GM21576 (cell line): ENCODE measurements at regions not wholly inside any gene's neighbourhood (a gene's known extent, or its start where the extent isn't known, plus 50 kb on each side); places are given as distances from the start of the nearest gene placed in this dataset.
A peak's percentile ranks its signal among the peaks of the same experiment; 100 is the strongest.
"Not testable (repeated sequence)": the region's sequence is repeated elsewhere in the genome, so short reads cannot be mapped to it uniquely, and the experiment has no call there.

Experiments
- ATAC-seq: cut with Tn5 transposase; IDR thresholded peaks from one replicate; pipeline ENCODE4 v1.9.1; 2021; ENCODE audit warnings: mild to moderate bottlenecking, moderate library complexity; ENCODE audit not compliant: unreplicated experiment

- no peak for ATAC-seq
These were observed 261.8 kb upstream of the CYRIA start for GRCh38 chr2:16927398-16927797.

- no peak for ATAC-seq
These were observed 259.5 kb upstream of the CYRIA start for GRCh38 chr2:16925145-16925544.

DNA sequence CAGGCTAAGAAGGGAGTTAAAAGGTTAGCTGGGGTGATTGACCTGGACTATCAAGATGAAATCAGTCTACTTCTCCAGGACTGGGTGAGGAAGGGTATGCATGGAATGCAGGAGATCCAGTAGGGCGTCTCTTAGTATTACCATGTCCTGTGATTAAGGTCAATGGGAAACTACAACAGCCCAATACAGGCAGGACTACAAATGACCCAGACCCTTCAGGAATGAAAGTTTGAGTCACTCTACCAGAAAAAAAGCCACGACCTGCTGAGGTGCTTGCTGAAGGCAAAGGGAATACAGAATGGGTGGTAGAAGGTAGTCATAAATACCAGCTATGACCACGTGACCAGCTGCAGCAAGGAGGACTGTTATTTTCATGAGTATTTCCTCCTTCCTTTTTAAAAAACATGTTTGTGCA is 249.7 kb upstream of the CYRIA start:
- not testable (repeated sequence) for ATAC-seq

GRCh38 chr2:16911746-16912145 is 246.1 kb upstream of the CYRIA start:
- ATAC-seq: no peak

DNA sequence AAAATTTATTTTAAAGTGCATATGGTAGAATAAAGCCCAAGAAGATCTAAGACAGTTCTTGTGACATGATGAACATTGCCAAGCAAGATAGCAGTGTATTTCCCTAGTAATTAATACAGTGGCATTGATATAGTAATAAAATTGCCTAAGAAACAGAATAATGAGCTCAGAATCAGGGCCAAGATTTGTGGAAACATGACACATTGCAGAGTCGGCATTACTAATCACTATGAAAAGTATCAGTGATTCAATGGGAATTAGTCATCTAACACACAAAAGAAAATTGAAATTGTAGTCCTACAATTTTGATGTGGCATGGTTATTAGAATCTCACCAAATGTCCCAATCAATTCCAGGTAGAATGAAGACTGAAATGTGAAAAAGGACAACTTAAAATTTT is 243.0 kb upstream of the CYRIA start:
- no peak for ATAC-seq

GRCh38 chr2:16907645-16908282 is 242.1 kb upstream of the CYRIA start:
- no peak for ATAC-seq

GRCh38 chr2:16905325-16905724 is 239.7 kb upstream of the CYRIA start:
- ATAC-seq: not testable (repeated sequence)

DNA sequence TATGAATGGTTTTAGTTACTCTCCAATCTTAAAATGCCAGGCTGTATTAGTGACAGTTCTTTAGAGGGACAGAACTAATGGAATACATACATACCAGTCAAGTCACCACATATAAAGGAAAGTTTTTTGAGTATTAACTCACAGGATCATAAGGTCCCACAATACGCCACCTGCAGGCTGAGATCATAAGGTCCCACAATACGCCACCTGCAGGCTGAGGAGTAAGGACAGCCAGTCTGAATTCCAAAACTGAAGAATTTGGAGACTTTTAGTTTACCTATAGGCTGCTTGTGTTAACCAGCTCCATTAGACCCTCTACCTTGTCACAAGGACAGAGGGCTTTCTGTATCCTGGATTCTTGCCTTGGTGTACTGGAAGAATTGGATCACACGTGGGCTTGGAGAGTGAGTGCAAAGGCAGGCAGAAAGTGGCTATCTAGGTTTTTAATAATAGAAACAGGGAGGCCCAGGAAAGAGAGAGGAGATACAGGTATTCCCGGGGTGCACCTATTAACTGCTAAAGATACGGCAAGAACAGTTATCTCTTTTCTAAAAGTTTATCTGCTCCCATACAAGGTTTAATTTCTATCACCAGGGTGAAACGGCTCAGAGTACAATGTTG is 234.9 kb upstream of the CYRIA start:
- ATAC-seq: peak; percentile 90

DNA sequence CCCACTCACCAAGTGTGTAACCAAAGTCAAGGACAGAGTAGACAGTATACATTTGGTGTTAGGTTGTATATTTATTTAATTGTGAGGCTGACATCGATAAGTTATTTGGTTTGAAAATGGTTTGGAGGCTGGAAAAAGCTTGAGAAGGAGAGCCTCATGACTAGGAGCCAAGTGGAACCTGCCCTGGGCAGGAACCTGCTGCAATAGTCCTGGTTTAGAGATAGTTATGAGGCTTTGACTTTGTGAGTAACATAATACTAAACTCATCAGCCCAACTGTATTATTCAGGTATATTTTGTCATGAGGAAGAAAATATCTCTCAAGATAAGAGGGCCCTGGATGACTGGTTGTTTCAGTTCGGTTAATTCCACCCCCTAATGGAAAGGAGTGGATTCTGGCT is 234.3 kb upstream of the CYRIA start:
- peak; percentile 11 for ATAC-seq

GRCh38 chr2:16890081-16890480 is 224.4 kb upstream of the CYRIA start:
- no peak for ATAC-seq

GRCh38 chr2:16885027-16885426 is 219.4 kb upstream of the CYRIA start:
- ATAC-seq: no peak

DNA sequence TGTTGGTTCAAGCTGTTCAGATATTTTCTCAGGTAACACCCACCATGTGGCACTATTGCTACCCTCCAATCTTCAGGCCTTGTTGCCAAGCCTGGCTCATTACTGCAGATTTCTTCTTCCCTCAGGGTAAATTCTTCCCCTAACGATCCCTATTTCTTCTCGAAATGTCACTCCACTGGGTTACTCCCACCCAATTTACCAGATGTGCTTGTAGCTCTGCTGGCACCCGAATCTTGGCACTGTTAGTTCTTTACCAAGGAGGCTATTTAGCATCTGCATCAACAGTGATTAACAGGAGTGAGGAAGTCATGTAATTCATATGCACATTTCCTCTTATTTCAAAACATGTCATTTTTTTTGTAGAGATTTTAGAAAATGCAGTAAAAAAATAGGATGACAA is 217.1 kb upstream of the CYRIA start:
- no peak for ATAC-seq

- no peak for ATAC-seq
These were observed 215.5 kb upstream of the CYRIA start for GRCh38 chr2:16881122-16881521.

DNA sequence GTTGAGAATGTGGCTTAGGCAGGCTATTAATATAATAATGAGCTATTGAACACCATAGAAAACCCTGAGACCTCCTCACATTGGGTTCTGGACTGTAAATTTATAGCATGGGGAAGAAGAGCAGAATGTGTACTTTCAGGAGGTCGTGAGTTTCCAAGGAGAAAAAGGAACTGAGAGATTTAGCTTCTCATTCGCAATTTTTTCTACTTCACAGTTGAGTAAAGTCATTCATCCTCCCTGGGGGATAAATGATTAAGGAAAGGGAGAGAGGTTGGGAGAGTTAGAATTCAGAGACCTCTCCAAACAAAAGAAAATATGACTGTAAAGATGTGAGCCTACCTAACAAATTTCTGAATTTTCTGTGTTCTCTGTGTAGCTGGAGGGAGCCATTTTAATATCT is 205.8 kb upstream of the CYRIA start:
- ATAC-seq: no peak

DNA sequence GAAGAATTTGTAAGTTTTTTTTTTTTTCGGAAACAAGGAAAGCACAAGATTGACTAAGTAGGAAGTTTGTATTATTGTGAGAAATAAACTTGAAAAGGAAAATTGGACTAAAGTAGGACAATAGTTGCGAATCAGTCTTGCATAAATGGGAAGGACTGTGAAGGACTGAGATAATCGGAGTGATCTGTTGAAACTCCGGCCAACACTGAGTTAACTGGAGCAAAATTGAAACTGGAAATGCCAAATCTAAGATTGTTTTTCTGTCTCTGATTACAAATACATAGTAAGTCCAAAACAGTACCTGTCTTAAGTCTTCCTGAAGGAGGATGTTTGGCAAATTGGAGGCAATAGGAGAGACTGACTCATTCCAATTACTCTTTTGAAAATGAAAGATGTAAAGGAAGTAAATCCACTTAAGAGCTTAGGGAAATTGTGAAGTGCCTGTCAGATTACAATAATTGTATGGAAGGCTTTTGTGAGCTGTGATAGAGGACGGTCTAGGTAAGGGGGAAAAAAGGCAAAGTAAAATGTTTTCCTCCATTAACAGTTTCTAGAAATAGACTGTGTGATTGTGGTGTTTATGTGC is 204.9 kb upstream of the CYRIA start:
- no peak for ATAC-seq

- no peak for ATAC-seq
These were observed 204.1 kb upstream of the CYRIA start for GRCh38 chr2:16869711-16870110.

DNA sequence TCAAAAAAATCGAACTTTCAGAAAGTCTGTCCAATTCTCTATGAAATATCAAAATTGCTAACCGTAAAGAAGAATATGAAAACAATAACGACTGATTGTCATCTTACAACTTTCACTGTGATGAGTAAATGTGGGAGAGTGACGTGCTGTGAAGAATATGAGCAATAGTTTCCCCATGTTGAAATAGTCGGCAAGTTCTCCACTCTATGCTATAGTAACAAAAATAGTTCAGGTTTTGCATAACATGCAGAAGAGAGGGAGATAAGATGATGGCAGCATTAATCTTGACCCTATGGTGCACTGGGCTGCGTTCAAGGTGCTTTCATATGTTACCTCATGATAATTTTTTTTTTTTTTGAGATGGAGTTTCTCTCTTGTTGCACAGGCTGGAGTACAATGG is 196.8 kb upstream of the CYRIA start:
- no peak for ATAC-seq

DNA sequence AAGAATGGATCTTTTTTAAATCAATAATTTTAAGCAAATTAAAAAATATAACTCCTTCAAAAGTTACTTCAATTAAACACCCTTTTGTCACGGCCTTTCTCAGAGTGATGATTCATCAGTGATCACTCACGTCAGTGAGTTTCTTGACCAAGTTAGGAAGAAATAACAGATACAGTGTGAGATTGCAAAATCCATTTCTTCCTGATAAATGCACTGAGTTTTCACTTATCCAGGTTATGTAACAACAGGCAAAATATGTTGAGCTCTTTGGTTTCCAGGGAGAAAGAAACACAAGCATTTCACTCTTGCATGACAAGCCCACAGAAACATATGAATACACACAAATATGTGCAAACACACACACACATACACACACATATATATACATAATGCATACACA is 195.9 kb upstream of the CYRIA start:
- ATAC-seq: no peak

GRCh38 chr2:16861111-16861510 is 195.5 kb upstream of the CYRIA start:
- ATAC-seq: no peak

DNA sequence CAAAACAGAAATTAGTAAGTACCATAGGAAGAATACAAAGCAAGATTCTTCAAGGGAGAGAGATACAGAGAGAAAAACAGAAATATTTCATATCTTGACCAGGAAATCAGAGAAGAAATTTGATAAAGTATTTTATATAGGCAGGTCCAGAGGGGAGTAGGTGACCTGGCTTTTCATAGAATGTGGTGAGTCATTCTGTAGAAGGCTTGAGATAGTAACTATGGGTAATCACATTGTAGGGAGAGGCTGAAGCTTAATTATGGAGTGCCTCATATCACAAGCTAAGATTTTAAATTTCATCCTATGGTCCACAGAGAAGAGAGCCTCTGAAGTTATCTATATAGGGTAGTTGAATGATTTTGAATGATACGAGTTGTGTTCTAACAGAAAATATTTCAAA is 195.0 kb upstream of the CYRIA start:
- ATAC-seq: no peak

GRCh38 chr2:16855183-16855582 is 189.5 kb upstream of the CYRIA start:
- ATAC-seq: no peak

- ATAC-seq: no peak
These were observed 187.5 kb upstream of the CYRIA start for GRCh38 chr2:16853088-16853487.

- ATAC-seq: no peak
These were observed 187.0 kb upstream of the CYRIA start for GRCh38 chr2:16852651-16853050.
